Testis (tissue), 2 donors: ENCODE measurements at regions not wholly inside any gene's neighbourhood (a gene's known extent, or its start where the extent isn't known, plus 50 kb on each side); places are given as distances from the start of the nearest gene placed in this dataset.

Experiments
- POLR2A ChIP-seq: fragments of 450-650 bp; IDR thresholded peaks from one replicate; pipeline ENCODE4 v1.6.1; 2017; ENCODE audit warnings: antibody characterized with exemption, mild to moderate bottlenecking, moderate library complexity
- TF ChIP-seq, protein P1 (sequence below), 3 experiments: fragments of 450-650 bp in 2 of 3; fragments of 200-600 bp in 1 of 3; sonication (generic) in 1 of 3; IDR thresholded peaks; one replicate each; pipeline ENCODE4 v1.5.1; 2016 to 2019; ENCODE audit warnings: antibody characterized with exemption in 3 of 3, mild to moderate bottlenecking in 2 of 3, moderate library complexity in 1 of 3

DNA sequence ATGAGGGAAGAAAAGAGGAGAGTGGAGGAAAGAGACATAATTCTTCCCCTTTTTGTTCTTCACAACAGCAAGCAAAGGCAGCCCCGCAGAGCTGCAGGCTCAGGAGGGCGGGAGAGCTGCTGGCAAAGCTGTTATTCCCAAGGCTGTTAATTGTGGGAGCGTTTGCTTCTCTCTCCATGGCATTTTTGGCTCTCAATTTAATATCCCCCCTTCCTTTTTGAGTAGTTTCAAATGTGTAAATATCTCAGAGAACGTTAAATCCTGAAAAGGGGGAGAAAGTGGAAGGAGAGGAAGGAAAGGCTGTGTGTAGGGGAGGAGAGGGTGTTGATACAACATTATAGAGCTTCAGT lies 165.7 kb downstream of the NSG2 start:
- TF ChIP-seq, protein P1, sequence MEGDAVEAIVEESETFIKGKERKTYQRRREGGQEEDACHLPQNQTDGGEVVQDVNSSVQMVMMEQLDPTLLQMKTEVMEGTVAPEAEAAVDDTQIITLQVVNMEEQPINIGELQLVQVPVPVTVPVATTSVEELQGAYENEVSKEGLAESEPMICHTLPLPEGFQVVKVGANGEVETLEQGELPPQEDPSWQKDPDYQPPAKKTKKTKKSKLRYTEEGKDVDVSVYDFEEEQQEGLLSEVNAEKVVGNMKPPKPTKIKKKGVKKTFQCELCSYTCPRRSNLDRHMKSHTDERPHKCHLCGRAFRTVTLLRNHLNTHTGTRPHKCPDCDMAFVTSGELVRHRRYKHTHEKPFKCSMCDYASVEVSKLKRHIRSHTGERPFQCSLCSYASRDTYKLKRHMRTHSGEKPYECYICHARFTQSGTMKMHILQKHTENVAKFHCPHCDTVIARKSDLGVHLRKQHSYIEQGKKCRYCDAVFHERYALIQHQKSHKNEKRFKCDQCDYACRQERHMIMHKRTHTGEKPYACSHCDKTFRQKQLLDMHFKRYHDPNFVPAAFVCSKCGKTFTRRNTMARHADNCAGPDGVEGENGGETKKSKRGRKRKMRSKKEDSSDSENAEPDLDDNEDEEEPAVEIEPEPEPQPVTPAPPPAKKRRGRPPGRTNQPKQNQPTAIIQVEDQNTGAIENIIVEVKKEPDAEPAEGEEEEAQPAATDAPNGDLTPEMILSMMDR (IDR thresholded peaks at IDR 0.05): no peak
- no peak for TF ChIP-seq POLR2A
